HCT116 (cell line): ENCODE measurements at regions not wholly inside any gene's neighbourhood (a gene's known extent, or its start where the extent isn't known, plus 50 kb on each side); places are given as distances from the start of the nearest gene placed in this dataset.
"Not testable (repeated sequence)": the region's sequence is repeated elsewhere in the genome, so short reads cannot be mapped to it uniquely, and the experiment has no call there.

Source experiments
- ATAC-seq: fragments of 200-7000 bp; cut with Tn5 transposase; 2 replicates; pipeline ENCODE4 v1.9.1; 2020; ENCODE audit warnings: mild to moderate bottlenecking, moderate library complexity
- BruUV-seq: library from RNA; stranded (reverse); fragments of 400-500 nt; replicated peaks from 2 replicates; lab custom pipeline; 2021; lab: Mats Ljungman, UMichigan
- CTCF ChIA-PET: fragments of 300-600 bp; sonication (Branson Sonifier 250); formaldehyde crosslinking; loops from one replicate; lab custom pipeline; 2021; ENCODE audit warnings: antibody characterized with exemption; lab: Charles Lee
- POLR2A ChIA-PET: fragments of 300-600, 350-600 bp; sonication (Branson Sonifier 250); formaldehyde crosslinking; loops from one replicate; lab custom pipeline; 2021; ENCODE audit warnings: antibody characterized with exemption; lab: Charles Lee
- RAD21 ChIA-PET, 2 experiments: fragments of 300-600 bp; sonication (Branson Sonifier 250); formaldehyde crosslinking; loops; one replicate each; lab custom pipeline; 2023; ENCODE audit warnings: low total read pairs in 2 of 2; ENCODE audit not compliant: uncharacterized antibody in 2 of 2, unreplicated experiment in 2 of 2, low non-redundant PET in 1 of 2; lab: Charles Lee
- DNase-seq: peaks from one replicate; pipeline ENCODE4 v3.0.0-alpha.2; 2010; ENCODE audit warnings: low read depth, low spot score
- H2AFZ ChIP-seq: fragments of 200-600 bp; shearing (Covaris generic), sonication (generic); 2 replicates; pipeline ENCODE4 v1.6.1; 2017; ENCODE audit warnings: low read depth, mixed run types, mixed read lengths, antibody characterized with exemption, low read length; ENCODE audit not compliant: poor library complexity, severe bottlenecking
- H3K27ac ChIP-seq: 2 replicates; pipeline ENCODE4 v1.5.1; 2012; ENCODE audit warnings: low read depth, low read length
- H3K27me3 ChIP-seq: fragments of 200-600 bp; sonication (generic); 2 replicates; pipeline ENCODE4 v1.6.1; 2016; ENCODE audit warnings: mixed run types, low read length, mixed read lengths; ENCODE audit not compliant: insufficient read depth
- H3K36me3 ChIP-seq, 2 experiments: fragments of 200-500 bp in 1 of 2; fragments of 200-600 bp in 1 of 2; sonication (Bioruptor generic) in 1 of 2; sonication (generic) in 1 of 2; 2 replicates each; pipeline versions ENCODE4 v1.5.1 to v1.6.1; 2014 to 2016; ENCODE audit warnings: low read length in 2 of 2, inconsistent platforms in 1 of 2, mixed read lengths in 1 of 2, mixed run types in 1 of 2; ENCODE audit not compliant: insufficient read depth in 2 of 2, control insufficient read depth in 1 of 2
- H3K4me1 ChIP-seq, 2 experiments: fragments of 200-600 bp in 1 of 2; sonication (generic) in 1 of 2; 2 replicates each; pipeline versions ENCODE4 v1.5.1 to v1.6.1; 2012 to 2017; ENCODE audit warnings: low read length in 2 of 2, inconsistent platforms in 1 of 2, mild to moderate bottlenecking in 1 of 2, mixed read lengths in 1 of 2, mixed run types in 1 of 2, moderate library complexity in 1 of 2; ENCODE audit not compliant: insufficient read depth in 2 of 2, control insufficient read depth in 1 of 2
- H3K4me2 ChIP-seq: fragments of 200-600 bp; sonication (generic); 2 replicates; pipeline ENCODE4 v1.6.1; 2017; ENCODE audit warnings: mixed run types, low read length, mixed read lengths
- H3K4me3 ChIP-seq, 2 experiments: fragments of 200-600 bp in 1 of 2; sonication (generic) in 1 of 2; replicated peaks in 1 of 2; 2 replicates each; pipeline ENCODE4 v1.5.1; 2011 to 2016; ENCODE audit warnings: low read length in 2 of 2, control low read depth in 1 of 2, low read depth in 1 of 2, mild to moderate bottlenecking in 1 of 2, mixed read lengths in 1 of 2, mixed run types in 1 of 2
- H3K79me2 ChIP-seq: fragments of 200-600 bp; sonication (generic); 2 replicates; pipeline ENCODE4 v1.6.1; 2017; ENCODE audit warnings: mild to moderate bottlenecking, mixed run types, low read length, moderate library complexity, mixed read lengths; ENCODE audit not compliant: insufficient read depth
- H3K9ac ChIP-seq: fragments of 200-600 bp; sonication (generic); 2 replicates; pipeline ENCODE4 v1.6.1; 2016; ENCODE audit warnings: low read length, mixed read lengths
- H3K9me2 ChIP-seq: fragments of 200-600 bp; sonication (generic), shearing (Covaris generic); 2 replicates; pipeline ENCODE4 v1.6.1; 2017; ENCODE audit warnings: mixed run types, mild to moderate bottlenecking, moderate library complexity; ENCODE audit not compliant: insufficient read depth
- H3K9me3 ChIP-seq, 2 experiments: fragments of 200-500 bp in 1 of 2; fragments of 200-600 bp in 1 of 2; sonication (Bioruptor generic) in 1 of 2; sonication (generic) in 1 of 2; 2 replicates each; pipeline ENCODE4 v1.6.1; 2014 to 2017; ENCODE audit warnings: low read length in 2 of 2, mixed read lengths in 2 of 2, inconsistent platforms in 1 of 2, low read depth in 1 of 2, mild to moderate bottlenecking in 1 of 2, mixed run types in 1 of 2, moderate library complexity in 1 of 2; ENCODE audit not compliant: control insufficient read depth in 1 of 2, insufficient read depth in 1 of 2
- H4K20me1 ChIP-seq: fragments of 200-600 bp; sonication (generic), shearing (Covaris generic); 2 replicates; pipeline ENCODE4 v1.6.1; 2017; ENCODE audit warnings: mixed run types, mild to moderate bottlenecking, moderate library complexity; ENCODE audit not compliant: insufficient read depth
- CBX3 ChIP-seq: IDR thresholded peaks from 2 replicates; pipeline ENCODE4 v1.6.1; 2012; ENCODE audit warnings: low read depth
- CTCF ChIP-seq, 3 experiments: fragments of 200-600 bp in 1 of 3; sonication (generic) in 1 of 3; IDR thresholded peaks in 2 of 3; conservative IDR thresholded peaks in 1 of 3; 2 replicates each; pipeline ENCODE4 v1.5.1; 2012 to 2017; ENCODE audit warnings: low read depth in 2 of 3, low read length in 2 of 3, antibody characterized with exemption in 1 of 3, borderline replicate concordance in 1 of 3, control low read depth in 1 of 3, mild to moderate bottlenecking in 1 of 3, mixed read lengths in 1 of 3, mixed run types in 1 of 3, moderate library complexity in 1 of 3; ENCODE audit not compliant: insufficient read depth in 1 of 3
- EGR1 ChIP-seq: IDR thresholded peaks from 2 replicates; pipeline ENCODE4 v1.6.1; 2012; ENCODE audit warnings: low read depth
- EZH2phosphoT487 ChIP-seq: fragments of 200-600 bp; IDR thresholded peaks from 2 replicates; pipeline ENCODE4 v1.6.1; 2018; ENCODE audit warnings: antibody characterized with exemption, borderline replicate concordance
- FOSL1 ChIP-seq: IDR thresholded peaks from 2 replicates; pipeline ENCODE4 v1.6.1; 2012; ENCODE audit warnings: low read depth
- JUND ChIP-seq: IDR thresholded peaks from 2 replicates; pipeline ENCODE4 v1.6.1; 2012
- MAX ChIP-seq: IDR thresholded peaks from 2 replicates; pipeline ENCODE4 v1.6.1; 2012
- POLR2AphosphoS5 ChIP-seq: IDR thresholded peaks from 2 replicates; pipeline ENCODE4 v1.6.1; 2011; ENCODE audit warnings: mild to moderate bottlenecking, low read depth, low read length, moderate library complexity
- RAD21 ChIP-seq: IDR thresholded peaks from 2 replicates; pipeline ENCODE4 v1.6.1; 2012; ENCODE audit warnings: low read depth, mild to moderate bottlenecking
- SIN3A ChIP-seq: IDR thresholded peaks from 2 replicates; pipeline ENCODE4 v1.6.1; 2012; ENCODE audit warnings: low read depth
- SP1 ChIP-seq: IDR thresholded peaks from 2 replicates; pipeline ENCODE4 v1.6.1; 2012; ENCODE audit warnings: low read depth
- YY1 ChIP-seq: IDR thresholded peaks from 2 replicates; pipeline ENCODE4 v1.6.1; 2011; ENCODE audit warnings: low read length, low read depth, moderate library complexity, mild to moderate bottlenecking; ENCODE audit not compliant: insufficient replicate concordance; ENCODE audit errors: extremely low read depth
- ZFX ChIP-seq: fragments of 450-650 bp; IDR thresholded peaks from 2 replicates; pipeline ENCODE4 v1.6.1; 2017
- intact Hi-C: fragments of 100-400 bp; cut with micrococcal nuclease; formaldehyde crosslinking; loops from 2 replicates; pipeline ENCODE4 v1.10.0; 2022

DNA sequence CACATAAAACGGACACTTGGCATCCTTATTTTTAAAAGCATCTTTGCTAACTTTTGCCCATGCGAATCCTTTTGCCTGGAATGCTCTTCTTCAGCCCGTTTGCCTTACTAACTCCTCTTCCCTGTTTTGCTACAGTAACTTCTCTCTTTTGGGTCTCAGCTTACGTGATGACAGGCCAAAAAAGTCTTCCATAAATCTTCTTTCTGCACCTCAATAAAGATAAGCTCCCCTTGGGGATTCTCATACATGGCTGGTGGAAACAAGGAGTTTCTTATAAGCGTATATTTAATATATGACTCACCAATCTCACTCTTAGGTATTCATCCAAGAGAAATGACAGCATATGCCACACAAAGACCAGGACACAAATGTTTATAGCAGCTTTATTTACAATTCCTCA lies 192.7 kb downstream of the RCHY1 start:
- Histone ChIP-seq H3K4me2 (no peak overlapping the region), H3K79me2 (no peaks in the 10 kb centered on the region), H2AFZ (no peak overlapping the region), H3K36me3 (no peaks in the 10 kb centered on the region), H4K20me1 (no peaks in the 10 kb centered on the region), H3K4me1 (no peaks in the 10 kb centered on the region), H3K9ac (no peak overlapping the region), H3K27ac (no peak overlapping the region), H3K9me3 (no peaks in the 10 kb centered on the region), H3K27me3 (peaks cover 8% of the 10 kb centered on the region; the same call in 1 of the 2 replicates), H3K4me3 (no peak overlapping the region), H3K9me2 (no peaks in the 10 kb centered on the region)
- TF ChIP-seq MAX (no peak), EGR1 (no peak), YY1 (no peak), CBX3 (no peak), FOSL1 (no peak), RAD21 (no peak), JUND (no peak), POLR2AphosphoS5 (no peak), SP1 (no peak), CTCF (IDR thresholded peaks at IDR 0.05 in 2 of 3, conservative IDR thresholded peaks at IDR 0.05 in 1 of 3; ENCODE audit: borderline replicate concordance in 1 of 3, insufficient read depth in 1 of 3, low read depth in 2 of 3, low read length in 2 of 3) (no peak), EZH2phosphoT487 (no peak), ZFX (no peak), SIN3A (no peak)
- ATAC-seq (no peak), DNase-seq (no peak)
- ChIA-PET CTCF (no interaction called here), RAD21 (no interaction called here), POLR2A (no interaction called here)
- no TSS peak for BruUV-seq
- intact Hi-C loops, result no loop called here

DNA sequence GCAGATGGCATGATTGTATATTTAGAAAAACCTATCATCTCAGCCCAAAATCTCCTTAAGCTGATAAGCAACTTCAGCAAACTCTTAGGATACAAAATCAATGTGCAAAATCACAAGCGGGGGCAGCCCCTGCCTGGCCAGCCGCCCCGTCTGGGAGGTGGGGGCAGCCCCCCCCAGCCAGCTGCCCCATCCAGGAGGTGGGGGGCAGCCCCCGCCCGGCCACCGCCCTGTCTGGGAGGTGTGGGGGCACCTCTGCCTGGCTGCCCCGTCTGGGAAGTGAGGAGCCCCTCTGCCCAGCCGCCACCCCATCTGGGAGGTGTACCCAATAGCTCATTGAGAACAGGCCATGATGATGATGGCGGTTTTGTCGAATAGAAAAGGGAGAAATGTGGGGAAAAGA lies 196.6 kb downstream of the RCHY1 start:
- DNase-seq, H4K20me1 ChIP-seq, CTCF ChIA-PET, H3K79me2 ChIP-seq, BruUV-seq, H3K4me1 ChIP-seq, ATAC-seq, intact Hi-C loops, H2AFZ ChIP-seq, H3K27ac ChIP-seq, H3K36me3 ChIP-seq, RAD21 ChIA-PET, H3K9me2 ChIP-seq, H3K4me3 ChIP-seq, H3K4me2 ChIP-seq, H3K27me3 ChIP-seq, H3K9me3 ChIP-seq, POLR2A ChIA-PET, H3K9ac ChIP-seq: not testable (repeated sequence)
